Activated CD8-positive, alpha-beta T cell treated with anti-CD3 and anti-CD28 coated beads, Interleukin-2, amount 10 ng/mL, durations not matched to agents 7 days and 5 days (primary cell): ENCODE measurements at regions not wholly inside any gene's neighbourhood (a gene's known extent, or its start where the extent isn't known, plus 50 kb on each side); places are given as distances from the start of the nearest gene placed in this dataset.

Source experiments
- ATAC-seq: fragments of 150-1000 bp; cut with Tn5 transposase; one replicate; pipeline ENCODE4 v1.10.0; 2021; ENCODE audit warnings: moderate library complexity
- CTCF ChIA-PET: fragments of 350-600 bp; sonication (Branson Sonifier 250); formaldehyde crosslinking; loops from one replicate; lab custom pipeline; 2021; ENCODE audit warnings: antibody characterized with exemption; lab: Charles Lee
- POLR2A ChIA-PET: fragments of 350-600 bp; sonication (Branson Sonifier 250); formaldehyde crosslinking; loops from one replicate; lab custom pipeline; 2021; ENCODE audit warnings: antibody characterized with exemption; lab: Charles Lee
- DNase-seq: peaks from one replicate; pipeline ENCODE4 v3.0.0-alpha.2; 2020
- H3K27ac Mint-ChIP-seq: one replicate; pipeline ENCODE4 v1.8.0; 2021; ENCODE audit warnings: mild to moderate bottlenecking, mixed read lengths
- H3K27me3 Mint-ChIP-seq: one replicate; pipeline ENCODE4 v1.8.0; 2021; ENCODE audit warnings: low read depth, mixed read lengths
- H3K36me3 Mint-ChIP-seq: one replicate; pipeline ENCODE4 v1.8.0; 2021; ENCODE audit warnings: low read depth, mixed read lengths
- H3K4me1 Mint-ChIP-seq: one replicate; pipeline ENCODE4 v1.8.0; 2021; ENCODE audit warnings: low read depth, mixed read lengths
- H3K4me3 Mint-ChIP-seq: one replicate; pipeline ENCODE4 v1.8.0; 2021; ENCODE audit warnings: mild to moderate bottlenecking, mixed read lengths
- H3K9me3 Mint-ChIP-seq: one replicate; pipeline ENCODE4 v1.8.0; 2022; ENCODE audit warnings: mixed read lengths; ENCODE audit not compliant: insufficient read depth

DNA sequence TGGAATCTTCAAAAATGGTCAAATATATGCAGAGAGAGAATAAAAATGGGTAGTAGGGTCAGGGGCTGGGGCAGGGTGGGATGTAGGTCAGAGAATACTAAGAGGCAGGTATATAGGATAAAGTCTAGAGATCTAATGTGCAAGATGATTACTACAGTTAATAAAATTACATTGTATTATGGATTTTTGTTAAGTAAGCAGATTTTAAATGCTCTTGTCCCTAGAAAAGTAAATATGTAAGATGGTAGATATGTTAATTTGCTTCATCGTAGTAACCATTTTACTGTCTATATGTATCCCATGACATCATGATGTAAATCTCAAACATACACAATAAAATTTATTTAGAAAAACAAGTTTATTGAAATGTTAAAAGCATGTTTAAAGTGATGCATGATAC, 1051.4 kb downstream of the AGBL1 start:
- no peaks in the 10 kb centered on the region for H3K36me3 Mint-ChIP-seq
- ChIA-PET POLR2A (no interaction called here), CTCF (no interaction called here)
- H3K9me3 Mint-ChIP-seq = no peaks in the 10 kb centered on the region
- H3K27ac Mint-ChIP-seq = no peak overlapping the region
- no peaks in the 10 kb centered on the region for H3K27me3 Mint-ChIP-seq
- no peaks in the 10 kb centered on the region for H3K4me1 Mint-ChIP-seq
- no peak for ATAC-seq
- H3K4me3 Mint-ChIP-seq = no peak overlapping the region
- DNase-seq = no peak

DNA sequence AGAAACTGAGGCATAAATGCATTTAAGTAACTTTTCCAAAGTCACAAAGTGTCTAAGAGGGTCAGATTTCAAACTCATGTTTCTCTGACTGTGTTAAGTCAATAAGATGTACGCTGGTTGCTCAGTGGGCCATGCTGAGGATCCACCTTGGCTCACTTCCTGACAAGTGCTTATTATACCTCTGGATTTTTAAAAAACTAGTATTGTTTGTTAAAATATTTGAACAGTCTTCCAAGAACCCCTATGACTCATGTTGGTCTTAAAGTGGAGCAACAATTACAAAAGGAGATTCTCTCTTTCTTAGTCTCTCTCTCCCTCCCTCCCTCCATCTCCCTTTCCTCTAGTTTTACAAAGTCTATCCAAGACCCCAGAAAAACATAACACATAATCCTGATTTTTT, 1050.2 kb downstream of the AGBL1 start:
- Mint-ChIP-seq H3K4me1 (no peaks in the 10 kb centered on the region), H3K27me3 (no peaks in the 10 kb centered on the region), H3K9me3 (no peaks in the 10 kb centered on the region), H3K36me3 (no peaks in the 10 kb centered on the region), H3K27ac (no peak overlapping the region), H3K4me3 (no peak overlapping the region)
- ChIA-PET CTCF (no interaction called here), POLR2A (no interaction called here)
- no peak for ATAC-seq
- DNase-seq = no peak

GRCh38 chr15:87123676-87124382, 1044.2 kb downstream of the AGBL1 start:
- no peak overlapping the region for H3K4me3 Mint-ChIP-seq
- no peak overlapping the region for H3K27ac Mint-ChIP-seq
- ChIA-PET POLR2A (no interaction called here), CTCF (no interaction called here)
- no peaks in the 10 kb centered on the region for H3K36me3 Mint-ChIP-seq
- ATAC-seq = no peak
- H3K27me3 Mint-ChIP-seq = no peaks in the 10 kb centered on the region
- H3K4me1 Mint-ChIP-seq = no peaks in the 10 kb centered on the region
- no peaks in the 10 kb centered on the region for H3K9me3 Mint-ChIP-seq
- no peak for DNase-seq

DNA sequence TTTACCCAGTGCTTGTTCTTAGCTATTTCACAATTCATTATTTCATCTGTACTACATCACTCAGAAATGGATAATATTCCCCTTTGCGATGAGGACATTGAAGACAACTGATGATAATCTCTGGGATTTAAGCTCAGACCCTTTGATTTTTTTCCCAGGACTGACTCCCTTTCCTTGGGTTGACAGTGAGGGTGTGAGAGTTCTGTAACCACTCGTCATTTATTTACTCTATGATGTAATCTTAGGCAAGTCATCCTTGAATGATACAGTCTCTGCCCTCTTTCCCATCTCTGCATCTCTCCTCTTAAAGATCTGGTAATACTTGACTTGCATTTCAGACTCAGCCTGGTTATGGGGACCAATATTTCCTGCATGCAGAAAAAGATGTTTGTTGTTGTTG, 1041.7 kb downstream of the AGBL1 start:
- Mint-ChIP-seq H3K36me3 (no peaks in the 10 kb centered on the region), H3K9me3 (no peaks in the 10 kb centered on the region), H3K4me1 (no peaks in the 10 kb centered on the region), H3K4me3 (no peak overlapping the region), H3K27ac (no peak overlapping the region), H3K27me3 (no peaks in the 10 kb centered on the region)
- DNase-seq (no peak), ATAC-seq (no peak)
- ChIA-PET POLR2A (no interaction called here), CTCF (no interaction called here)

- POLR2A ChIA-PET = interaction anchor here (0.6 kb wide), 1 partner anchor 225 kb away, joined by 3 read pairs; no protein-coding TSS in a partner anchor
- Mint-ChIP-seq H3K36me3 (no peaks in the 10 kb centered on the region), H3K27me3 (no peaks in the 10 kb centered on the region), H3K27ac (no peak overlapping the region), H3K4me1 (no peaks in the 10 kb centered on the region), H3K9me3 (no peaks in the 10 kb centered on the region), H3K4me3 (no peak overlapping the region)
- CTCF ChIA-PET = no interaction called here
- DNase-seq (no peak), ATAC-seq (no peak)
Measured at GRCh38 chr15:87120555-87120954, 1040.9 kb downstream of the AGBL1 start.

DNA sequence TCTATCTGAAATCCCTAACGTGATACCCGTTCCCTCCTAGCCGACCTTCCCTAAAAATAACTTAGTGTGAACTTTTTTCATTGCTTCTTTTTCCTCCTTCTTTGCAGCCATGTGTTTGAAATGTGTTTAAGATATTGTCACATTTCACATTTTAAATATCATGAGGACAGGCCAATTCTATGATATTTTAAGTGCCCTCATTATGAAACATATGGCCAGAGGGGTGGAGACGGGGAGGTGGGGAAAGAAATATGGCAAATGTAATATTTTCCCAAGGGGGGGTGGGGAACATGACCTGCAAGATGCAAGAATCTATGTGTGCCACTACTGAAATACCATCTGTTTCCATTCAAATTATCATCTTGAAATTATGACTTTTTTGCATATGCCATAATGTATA, 1039.2 kb downstream of the AGBL1 start:
- no peak overlapping the region for H3K27ac Mint-ChIP-seq
- no peaks in the 10 kb centered on the region for H3K27me3 Mint-ChIP-seq
- DNase-seq (no peak), ATAC-seq (no peak)
- ChIA-PET CTCF (no interaction called here), POLR2A (no interaction called here)
- no peaks in the 10 kb centered on the region for H3K9me3 Mint-ChIP-seq
- no peaks in the 10 kb centered on the region for H3K4me1 Mint-ChIP-seq
- no peak overlapping the region for H3K4me3 Mint-ChIP-seq
- no peaks in the 10 kb centered on the region for H3K36me3 Mint-ChIP-seq

GRCh38 chr15:87118435-87118834, 1038.8 kb downstream of the AGBL1 start:
- ChIA-PET POLR2A (no interaction called here), CTCF (no interaction called here)
- Mint-ChIP-seq H3K4me3 (no peak overlapping the region), H3K27ac (no peak overlapping the region), H3K36me3 (no peaks in the 10 kb centered on the region), H3K27me3 (no peaks in the 10 kb centered on the region), H3K4me1 (no peaks in the 10 kb centered on the region), H3K9me3 (no peaks in the 10 kb centered on the region)
- DNase-seq = no peak
- no peak for ATAC-seq

- ATAC-seq = no peak
- H3K9me3 Mint-ChIP-seq = no peaks in the 10 kb centered on the region
- H3K36me3 Mint-ChIP-seq = no peaks in the 10 kb centered on the region
- no peaks in the 10 kb centered on the region for H3K27me3 Mint-ChIP-seq
- CTCF ChIA-PET = no interaction called here
- H3K27ac Mint-ChIP-seq = no peak overlapping the region
- H3K4me1 Mint-ChIP-seq = no peaks in the 10 kb centered on the region
- POLR2A ChIA-PET = no interaction called here
- DNase-seq = no peak
- H3K4me3 Mint-ChIP-seq = no peak overlapping the region
Measured at GRCh38 chr15:87115795-87116194, 1036.1 kb downstream of the AGBL1 start.

DNA sequence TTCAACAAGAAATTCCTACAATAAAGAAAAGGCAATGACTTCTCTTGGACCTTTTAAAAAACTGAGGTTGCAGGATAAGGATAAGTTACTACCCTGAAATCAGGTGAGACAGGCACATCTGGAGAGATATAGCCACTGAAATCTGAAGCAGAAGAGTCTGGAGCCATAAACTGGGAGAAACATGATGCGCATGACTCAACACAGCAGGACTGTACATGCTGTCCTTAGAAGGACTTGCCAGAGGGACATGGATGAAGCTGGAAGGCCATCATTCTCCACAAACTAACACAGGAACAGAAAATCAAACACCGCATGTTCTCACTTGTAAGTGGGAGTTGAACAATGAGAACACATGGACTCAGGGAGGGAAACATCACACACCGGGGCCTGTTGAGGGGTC, 1020.2 kb downstream of the AGBL1 start:
- ATAC-seq (no peak), DNase-seq (no peak)
- Mint-ChIP-seq H3K36me3 (no peaks in the 10 kb centered on the region), H3K4me1 (no peaks in the 10 kb centered on the region), H3K27me3 (no peaks in the 10 kb centered on the region), H3K9me3 (peaks cover 21% of the 10 kb centered on the region), H3K27ac (no peak overlapping the region), H3K4me3 (no peak overlapping the region)
- POLR2A ChIA-PET = no interaction called here
- CTCF ChIA-PET = no interaction called here

DNA sequence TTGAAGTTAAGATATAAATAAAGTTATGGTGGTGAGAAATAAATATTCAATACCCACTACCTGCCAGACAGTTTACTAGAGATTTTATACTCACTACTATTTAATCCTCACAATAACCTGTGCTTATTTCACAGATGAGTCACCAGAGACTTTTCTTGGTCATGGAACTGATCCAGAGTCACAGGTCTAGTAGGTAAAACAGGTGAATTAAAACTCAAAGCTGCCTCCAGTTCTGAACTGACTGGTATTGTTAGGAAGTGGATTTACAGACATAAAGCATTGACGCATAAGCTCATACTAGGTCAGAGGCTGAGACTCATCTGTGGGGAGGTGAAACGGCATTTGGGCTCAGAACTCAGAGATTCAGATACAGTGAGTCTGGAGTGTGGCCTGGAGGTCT, 1009.9 kb downstream of the AGBL1 start:
- ATAC-seq (no peak), DNase-seq (no peak)
- H3K4me3 Mint-ChIP-seq = no peak overlapping the region
- H3K27ac Mint-ChIP-seq = no peak overlapping the region
- H3K9me3 Mint-ChIP-seq = no peaks in the 10 kb centered on the region
- H3K4me1 Mint-ChIP-seq = no peaks in the 10 kb centered on the region
- POLR2A ChIA-PET = no interaction called here
- H3K36me3 Mint-ChIP-seq = no peaks in the 10 kb centered on the region
- H3K27me3 Mint-ChIP-seq = no peaks in the 10 kb centered on the region
- CTCF ChIA-PET = no interaction called here

DNA sequence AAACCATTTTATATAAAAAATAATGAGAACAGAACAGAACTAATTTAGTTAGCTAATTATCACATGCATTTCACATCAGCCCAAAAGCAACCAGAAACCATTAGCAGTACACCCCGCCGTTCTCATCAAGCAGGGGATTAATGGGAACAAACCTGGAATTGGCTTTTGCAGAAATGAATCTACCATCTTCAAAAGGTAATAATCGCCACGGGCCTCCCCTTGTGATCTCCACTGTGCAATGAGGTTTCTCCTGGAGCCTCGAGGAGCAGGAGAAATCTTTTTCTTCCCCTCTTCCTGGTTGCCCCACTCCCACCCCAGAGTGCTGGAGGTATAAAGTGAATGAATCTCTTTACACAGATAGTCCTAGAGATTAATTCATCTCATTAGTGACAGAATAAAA, 1003.5 kb downstream of the AGBL1 start:
- H3K4me3 Mint-ChIP-seq = no peak overlapping the region
- H3K27ac Mint-ChIP-seq = no peak overlapping the region
- DNase-seq (no peak), ATAC-seq (no peak)
- no peaks in the 10 kb centered on the region for H3K9me3 Mint-ChIP-seq
- ChIA-PET CTCF (no interaction called here), POLR2A (no interaction called here)
- no peaks in the 10 kb centered on the region for H3K27me3 Mint-ChIP-seq
- H3K36me3 Mint-ChIP-seq = no peaks in the 10 kb centered on the region
- H3K4me1 Mint-ChIP-seq = no peaks in the 10 kb centered on the region

- Mint-ChIP-seq H3K4me3 (no peak overlapping the region), H3K36me3 (no peaks in the 10 kb centered on the region)
Measured at GRCh38 chr15:87082581-87082980, 1002.9 kb downstream of the AGBL1 start.

GRCh38 chr15:87080547-87080946, 1000.9 kb downstream of the AGBL1 start:
- H3K36me3 Mint-ChIP-seq = no peaks in the 10 kb centered on the region
- H3K27me3 Mint-ChIP-seq = no peaks in the 10 kb centered on the region
- no peak for DNase-seq
- H3K9me3 Mint-ChIP-seq = no peaks in the 10 kb centered on the region
- no peak overlapping the region for H3K27ac Mint-ChIP-seq
- ATAC-seq = no peak
- CTCF ChIA-PET = no interaction called here
- H3K4me1 Mint-ChIP-seq = no peaks in the 10 kb centered on the region
- POLR2A ChIA-PET = no interaction called here
- H3K4me3 Mint-ChIP-seq = no peak overlapping the region

More at GRCh38 chr15:87082581-87082980, 1002.9 kb downstream of the AGBL1 start:
- Mint-ChIP-seq H3K27me3 (no peaks in the 10 kb centered on the region), H3K27ac (no peak overlapping the region), H3K9me3 (no peaks in the 10 kb centered on the region), H3K4me1 (no peaks in the 10 kb centered on the region)
- ChIA-PET POLR2A (no interaction called here), CTCF (no interaction called here)
- ATAC-seq (no peak), DNase-seq (no peak)
